ENCODE measurements at regions not wholly inside any gene's neighbourhood (a gene's known extent, or its start where the extent isn't known, plus 50 kb on each side); places are given as distances from the start of the nearest gene placed in this dataset.

DNA sequence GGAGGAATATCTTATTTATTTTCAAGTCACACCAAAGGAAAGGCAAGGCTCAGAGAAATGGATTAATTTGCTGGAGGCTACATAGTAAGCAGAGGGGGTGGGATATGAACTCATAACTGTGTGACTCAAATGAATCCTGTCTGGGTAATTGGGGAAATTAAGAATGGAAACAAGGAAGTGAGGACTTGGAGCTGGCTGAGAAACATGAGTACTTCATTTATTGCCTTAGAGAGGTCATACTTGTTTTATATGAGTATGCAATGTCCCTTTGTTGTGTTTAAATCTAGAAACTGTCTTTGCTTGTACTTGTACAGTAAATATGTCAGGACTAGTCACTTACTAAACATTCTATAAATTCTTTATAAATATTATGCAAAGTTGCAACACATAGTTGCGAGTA lies 2166.7 kb upstream of the PIK3C3 start:
- no TSS peak for BruUV-seq (replicated peaks)
- H2AFZ ChIP-seq (ENCODE audit: low read length), result no peak overlapping the region
- CTCF ChIA-PET (ENCODE audit: unreplicated experiment), result no interaction called here

GRCh38 chr18:39786477-39786876 lies 2168.6 kb upstream of the PIK3C3 start:
- no peaks in the 10 kb centered on the region for H3K79me2 ChIP-seq (ENCODE audit: insufficient read depth, low read depth, low read length)
- intact Hi-C loops (cut with micrococcal nuclease; ENCODE audit: unreplicated experiment), result no loop called here
- no TSS peak for BruUV-seq (replicated peaks)
- H3K4me2 ChIP-seq (ENCODE audit: low read length), result no peak overlapping the region
- H3K9me3 ChIP-seq (ENCODE audit: low read length), result no peaks in the 10 kb centered on the region
- H3K4me3 ChIP-seq (ENCODE audit: low read depth, low read length, poor library complexity, severe bottlenecking), result no peak overlapping the region
- no peak for DNase-seq (ENCODE audit: low spot score)
- no peaks in the 10 kb centered on the region for H3K36me3 ChIP-seq (ENCODE audit: insufficient read depth, low read length)
- ChIA-PET POLR2A (no interaction called here), CTCF (ENCODE audit: unreplicated experiment) (no interaction called here)
- TF ChIP-seq EZH2phosphoT487 (IDR thresholded peaks at IDR 0.05; ENCODE audit: borderline replicate concordance, low read depth, low read length) (no peak), CTCF (conservative IDR thresholded peaks at IDR 0.05; ENCODE audit: low read length) (no peak)
- H3K4me1 ChIP-seq (ENCODE audit: insufficient read depth, low read length, poor library complexity, severe bottlenecking), result no peaks in the 10 kb centered on the region
- H3K9me2 ChIP-seq (ENCODE audit: insufficient read depth, low read length), result no peaks in the 10 kb centered on the region
- H4K20me1 ChIP-seq (ENCODE audit: insufficient read depth, low read length), result no peaks in the 10 kb centered on the region
- no peak overlapping the region for H2AFZ ChIP-seq (ENCODE audit: low read length)
- H3K27ac ChIP-seq (ENCODE audit: low read depth, low read length, poor library complexity, severe bottlenecking), result no peak overlapping the region

More for the DNA sequence above, 2166.7 kb upstream of the PIK3C3 start:
- Histone ChIP-seq H3K9me2 (ENCODE audit: insufficient read depth, low read length) (no peaks in the 10 kb centered on the region), H3K4me3 (ENCODE audit: low read depth, low read length, poor library complexity, severe bottlenecking) (no peak overlapping the region), H4K20me1 (ENCODE audit: insufficient read depth, low read length) (no peaks in the 10 kb centered on the region), H3K9me3 (ENCODE audit: low read length) (no peaks in the 10 kb centered on the region), H3K36me3 (ENCODE audit: insufficient read depth, low read length) (no peaks in the 10 kb centered on the region), H3K79me2 (ENCODE audit: insufficient read depth, low read depth, low read length) (no peaks in the 10 kb centered on the region), H3K4me1 (ENCODE audit: insufficient read depth, low read length, poor library complexity, severe bottlenecking) (no peaks in the 10 kb centered on the region), H3K27ac (ENCODE audit: low read depth, low read length, poor library complexity, severe bottlenecking) (no peak overlapping the region), H3K4me2 (ENCODE audit: low read length) (no peak overlapping the region)
- POLR2A ChIA-PET, result no interaction called here
- no peak for DNase-seq (ENCODE audit: low spot score)
- intact Hi-C loops (cut with micrococcal nuclease; ENCODE audit: unreplicated experiment), result no loop called here
- no peak for TF ChIP-seq CTCF (conservative IDR thresholded peaks at IDR 0.05; ENCODE audit: low read length)
- no peak for TF ChIP-seq EZH2phosphoT487 (IDR thresholded peaks at IDR 0.05; ENCODE audit: borderline replicate concordance, low read depth, low read length)

- Histone ChIP-seq H3K27ac (ENCODE audit: low read depth, low read length, poor library complexity, severe bottlenecking) (no peak overlapping the region), H3K4me1 (ENCODE audit: insufficient read depth, low read length, poor library complexity, severe bottlenecking) (no peaks in the 10 kb centered on the region), H2AFZ (ENCODE audit: low read length) (no peak overlapping the region), H3K9me2 (ENCODE audit: insufficient read depth, low read length) (no peaks in the 10 kb centered on the region), H3K9me3 (ENCODE audit: low read length) (no peaks in the 10 kb centered on the region), H3K79me2 (ENCODE audit: insufficient read depth, low read depth, low read length) (no peaks in the 10 kb centered on the region), H3K4me2 (ENCODE audit: low read length) (no peak overlapping the region), H3K4me3 (ENCODE audit: low read depth, low read length, poor library complexity, severe bottlenecking) (no peak overlapping the region), H4K20me1 (ENCODE audit: insufficient read depth, low read length) (no peaks in the 10 kb centered on the region), H3K36me3 (ENCODE audit: insufficient read depth, low read length) (no peaks in the 10 kb centered on the region)
- no peak for DNase-seq (ENCODE audit: low spot score)
- POLR2A ChIA-PET, result no interaction called here
- no peak for TF ChIP-seq EZH2phosphoT487 (IDR thresholded peaks at IDR 0.05; ENCODE audit: borderline replicate concordance, low read depth, low read length)
- no TSS peak for BruUV-seq (replicated peaks)
- intact Hi-C loops (cut with micrococcal nuclease; ENCODE audit: unreplicated experiment), result no loop called here
- CTCF ChIA-PET (ENCODE audit: unreplicated experiment), result no interaction called here
Measured at GRCh38 chr18:39784541-39784940, 2170.5 kb upstream of the PIK3C3 start.
